GM20000 (cell line): ENCODE measurements at regions not wholly inside any gene's neighbourhood (a gene's known extent, or its start where the extent isn't known, plus 50 kb on each side); places are given as distances from the start of the nearest gene placed in this dataset.

Experiments
- DNase-seq: peaks from one replicate; pipeline ENCODE4 v3.0.0; 2012; ENCODE audit warnings: low spot score
- CTCF ChIP-seq: IDR thresholded peaks from 2 replicates; pipeline ENCODE4 v1.5.1; 2012; ENCODE audit warnings: mild to moderate bottlenecking, control low read depth; ENCODE audit errors: extremely low read depth, missing control alignments

DNA sequence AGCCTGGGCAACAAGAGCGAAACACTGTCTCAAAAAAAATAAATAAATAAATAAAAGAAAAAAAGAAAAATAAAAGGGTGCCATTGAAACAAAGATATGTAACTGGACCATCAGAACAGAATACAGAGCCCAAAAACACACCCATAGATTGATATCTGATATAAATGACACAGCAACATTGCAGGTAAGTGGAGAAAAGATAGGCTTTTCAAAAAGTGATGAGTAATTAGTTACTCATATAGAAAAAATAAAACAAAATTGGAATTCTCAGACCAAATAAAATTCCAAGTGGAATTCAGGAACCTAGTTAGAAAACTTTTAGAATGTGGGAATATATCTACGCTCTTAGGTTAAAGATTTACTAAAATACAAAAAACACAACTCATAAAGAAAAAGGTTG is 60.6 kb upstream of the CHD6 start:
- TF ChIP-seq CTCF = no peak
- DNase-seq = no peak

- TF ChIP-seq CTCF = no peak
- no peak for DNase-seq
These were observed 54.1 kb upstream of the CHD6 start for GRCh38 chr20:41672282-41672681.

GRCh38 chr20:41671143-41671542 is 53.0 kb upstream of the CHD6 start:
- no peak for TF ChIP-seq CTCF

DNA sequence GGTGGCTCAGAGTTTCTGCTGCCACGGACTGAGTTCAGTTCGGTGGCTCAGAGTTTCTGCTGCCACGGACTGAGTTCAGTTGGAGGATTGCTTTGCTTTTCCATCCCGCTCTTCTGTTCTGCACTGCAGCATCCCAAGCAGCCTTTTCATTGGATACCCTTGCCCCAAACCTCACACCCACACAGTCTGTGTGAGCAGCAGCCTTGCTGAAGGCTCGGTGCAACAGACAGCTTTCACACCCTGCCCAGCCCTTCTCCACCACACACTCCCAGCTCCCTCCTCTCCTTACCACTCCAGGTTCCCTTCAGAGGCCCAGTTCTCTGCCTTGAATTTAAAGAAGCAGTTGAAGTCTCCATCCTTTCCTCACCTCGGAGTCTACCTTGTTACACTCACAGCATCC is 52.5 kb upstream of the CHD6 start:
- no peak for DNase-seq

More at GRCh38 chr20:41671143-41671542, 53.0 kb upstream of the CHD6 start:
- no peak for DNase-seq

DNA sequence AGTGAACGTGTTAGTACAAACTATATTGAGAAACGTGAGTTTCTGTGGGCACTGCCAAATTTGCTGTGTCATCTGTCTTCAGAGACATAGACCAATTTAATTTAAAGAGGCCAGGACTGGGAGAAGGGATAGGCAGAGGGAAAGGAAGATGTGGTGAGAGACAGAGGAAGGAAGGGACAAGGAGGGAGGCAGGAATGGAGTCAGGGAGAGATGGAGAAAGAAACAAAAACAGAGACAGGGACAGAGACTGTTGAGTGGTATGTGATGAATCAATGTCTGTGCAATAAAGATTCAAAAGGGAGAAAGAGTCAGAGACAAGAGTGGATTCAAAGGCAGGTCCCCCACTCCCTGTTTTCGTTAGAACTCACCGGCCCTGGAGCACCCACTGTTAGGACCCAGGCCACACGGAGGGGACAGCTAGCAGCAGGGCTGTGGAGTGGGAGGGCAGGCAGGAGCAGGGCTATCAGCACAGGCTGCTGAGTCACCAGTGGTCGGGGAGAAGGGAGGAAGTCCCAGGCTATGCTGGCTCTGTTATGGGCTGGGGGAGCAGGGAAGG is 51.6 kb upstream of the CHD6 start:
- no peak for DNase-seq
- TF ChIP-seq CTCF = no peak

More for the DNA sequence above, 52.5 kb upstream of the CHD6 start:
- TF ChIP-seq CTCF = no peak

GRCh38 chr20:41668057-41668749 is 50.0 kb upstream of the CHD6 start:
- no peak for DNase-seq
- TF ChIP-seq CTCF = no peak
